Kidney (tissue), 13 donors: ENCODE measurements at regions not wholly inside any gene's neighbourhood (a gene's known extent, or its start where the extent isn't known, plus 50 kb on each side); places are given as distances from the start of the nearest gene placed in this dataset.

Source experiments
- DNase-seq, 5 donors: peaks; one replicate each; pipeline ENCODE4 v3.0.0-alpha.2; 2013 to 2020
- FAIRE-seq: peaks from 2 replicates; lab custom pipeline; 2012; peaks lifted over from hg19 to GRCh38; lab: Jason Lieb, UNC
- H3K27ac ChIP-seq, 2 donors: one replicate each; pipeline ENCODE4 v1.7.0; 2013; ENCODE audit warnings: low read depth in 2 of 2, low read length in 2 of 2, inconsistent platforms in 1 of 2
- H3K27me3 ChIP-seq: one replicate; pipeline ENCODE4 v1.7.1; 2013; ENCODE audit warnings: low read length, inconsistent platforms; ENCODE audit not compliant: control insufficient read depth, insufficient read depth
- H3K36me3 ChIP-seq, 3 donors: one replicate each; pipeline versions ENCODE4 v1.7.0 to v1.7.1; 2013; ENCODE audit warnings: low read length in 3 of 3, control low read depth in 1 of 3, inconsistent platforms in 1 of 3; ENCODE audit not compliant: insufficient read depth in 3 of 3, control insufficient read depth in 2 of 3
- H3K4me1 ChIP-seq, 3 donors: one replicate each; pipeline versions ENCODE4 v1.7.0 to v1.7.1; 2013; ENCODE audit warnings: low read length in 3 of 3, inconsistent platforms in 1 of 3, low read depth in 1 of 3; ENCODE audit not compliant: control insufficient read depth in 2 of 3, insufficient read depth in 2 of 3
- H3K4me3 ChIP-seq, 3 donors: one replicate each; pipeline versions ENCODE4 v1.7.0 to v1.8.1; 2013; ENCODE audit warnings: low read length in 3 of 3, control low read depth in 1 of 3, inconsistent platforms in 1 of 3
- H3K9ac ChIP-seq, 3 donors: one replicate each; pipeline versions ENCODE4 v1.7.0 to v1.7.1; 2013; ENCODE audit warnings: low read length in 3 of 3, control low read depth in 1 of 3, inconsistent platforms in 1 of 3
- H3K9me3 ChIP-seq, 3 donors: one replicate each; pipeline versions ENCODE4 v1.7.0 to v1.7.1; 2013; ENCODE audit warnings: low read length in 3 of 3, control low read depth in 1 of 3, inconsistent platforms in 1 of 3; ENCODE audit not compliant: control insufficient read depth in 2 of 3, insufficient read depth in 1 of 3
- intact Hi-C: fragments of 100-400 bp; cut with DNase I; formaldehyde crosslinking; loops from one replicate; pipeline ENCODE4 v1.11.1; 2022
- TF ChIP-seq, protein P1 (sequence below): IDR thresholded peaks from 3 replicates; pipeline ENCODE4 v1.5.1; 2012; ENCODE audit warnings: mild to moderate bottlenecking, moderate library complexity, borderline replicate concordance; ENCODE audit not compliant: insufficient read depth; ENCODE audit errors: extremely low read depth
- donor health status: control.
- donor health status: control.
- donor health status: control.
- donor health status: control.
- donor health status: control.
- donor health status: DM: yes; HTN: yes; CAD: no.
- donor health status: Normal renal cell carcinoma (clear cell type).

DNA sequence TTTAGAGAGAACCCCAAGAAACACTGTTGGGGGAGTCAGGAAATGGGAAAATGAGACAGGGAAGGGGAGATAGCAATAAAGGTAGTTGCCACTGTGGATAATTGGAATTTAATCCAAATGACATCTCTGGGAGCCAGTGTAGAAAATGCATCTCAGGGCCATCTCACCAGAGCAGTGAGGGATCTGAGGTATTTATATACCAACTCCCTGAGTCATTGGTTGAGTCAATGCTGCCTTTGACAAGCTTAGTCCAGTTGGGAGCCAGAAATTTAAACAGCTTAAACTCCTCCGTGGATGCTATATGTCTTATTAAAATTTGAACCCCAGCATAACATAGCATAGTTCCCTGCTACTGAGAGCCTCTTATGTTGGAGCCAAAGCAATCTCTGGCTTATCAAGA is 140.3 kb downstream of the SLC30A10 start:
- no peaks in the 10 kb centered on the region for H3K27me3 ChIP-seq
- TF ChIP-seq, protein P1, sequence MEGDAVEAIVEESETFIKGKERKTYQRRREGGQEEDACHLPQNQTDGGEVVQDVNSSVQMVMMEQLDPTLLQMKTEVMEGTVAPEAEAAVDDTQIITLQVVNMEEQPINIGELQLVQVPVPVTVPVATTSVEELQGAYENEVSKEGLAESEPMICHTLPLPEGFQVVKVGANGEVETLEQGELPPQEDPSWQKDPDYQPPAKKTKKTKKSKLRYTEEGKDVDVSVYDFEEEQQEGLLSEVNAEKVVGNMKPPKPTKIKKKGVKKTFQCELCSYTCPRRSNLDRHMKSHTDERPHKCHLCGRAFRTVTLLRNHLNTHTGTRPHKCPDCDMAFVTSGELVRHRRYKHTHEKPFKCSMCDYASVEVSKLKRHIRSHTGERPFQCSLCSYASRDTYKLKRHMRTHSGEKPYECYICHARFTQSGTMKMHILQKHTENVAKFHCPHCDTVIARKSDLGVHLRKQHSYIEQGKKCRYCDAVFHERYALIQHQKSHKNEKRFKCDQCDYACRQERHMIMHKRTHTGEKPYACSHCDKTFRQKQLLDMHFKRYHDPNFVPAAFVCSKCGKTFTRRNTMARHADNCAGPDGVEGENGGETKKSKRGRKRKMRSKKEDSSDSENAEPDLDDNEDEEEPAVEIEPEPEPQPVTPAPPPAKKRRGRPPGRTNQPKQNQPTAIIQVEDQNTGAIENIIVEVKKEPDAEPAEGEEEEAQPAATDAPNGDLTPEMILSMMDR, result no peak
- H3K27ac ChIP-seq, result no peak overlapping the region
- DNase-seq, result no peak
- H3K36me3 ChIP-seq, result no peaks in the 10 kb centered on the region
- H3K9me3 ChIP-seq, result no peaks in the 10 kb centered on the region
- intact Hi-C loops, result no loop called here
- no peak overlapping the region for H3K9ac ChIP-seq
- no peak overlapping the region for H3K4me3 ChIP-seq
- no peaks in the 10 kb centered on the region for H3K4me1 ChIP-seq
- FAIRE-seq, result no peak

DNA sequence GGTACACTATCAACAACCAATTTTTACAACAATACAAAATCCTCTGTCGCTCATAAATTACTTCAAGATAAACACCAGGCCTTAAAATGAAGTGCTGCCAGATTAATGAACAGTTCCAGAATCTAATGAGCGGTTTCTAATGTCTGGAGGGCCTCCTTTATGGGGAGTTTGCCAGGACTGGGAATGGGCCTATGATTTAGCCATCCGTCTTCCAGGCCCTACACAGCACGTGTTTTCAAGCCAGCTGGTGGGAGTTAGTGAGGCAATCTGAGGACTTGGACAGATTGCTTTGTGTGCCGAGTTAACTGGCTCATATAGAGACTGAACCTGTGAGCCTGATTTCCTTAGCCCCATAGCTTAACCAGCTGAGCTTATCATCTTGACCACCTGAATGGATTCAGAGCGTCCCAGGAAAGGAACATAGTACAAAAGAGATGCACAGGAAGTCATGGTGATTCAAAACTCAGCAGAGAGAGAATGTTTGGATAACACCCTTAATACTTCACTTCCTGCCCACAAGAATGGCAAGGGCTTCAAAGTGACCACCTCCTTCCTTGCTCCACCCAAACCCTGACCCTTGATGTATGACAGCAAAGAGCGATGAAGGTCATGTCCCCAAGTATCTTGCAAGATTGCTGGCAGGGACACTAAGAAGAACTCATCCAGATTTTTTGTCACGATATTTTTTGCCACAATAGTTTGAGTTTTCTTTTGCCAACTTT is 143.5 kb downstream of the SLC30A10 start:
- no peaks in the 10 kb centered on the region for H3K36me3 ChIP-seq
- FAIRE-seq (no peak), DNase-seq (no peak)
- H3K27ac ChIP-seq, result no peak overlapping the region
- H3K9ac ChIP-seq, result no peak overlapping the region
- no peaks in the 10 kb centered on the region for H3K4me1 ChIP-seq
- no peaks in the 10 kb centered on the region for H3K9me3 ChIP-seq
- H3K27me3 ChIP-seq, result no peaks in the 10 kb centered on the region
- TF ChIP-seq, protein P1, result no peak
- intact Hi-C loops, result no loop called here
- H3K4me3 ChIP-seq, result no peak overlapping the region

DNA sequence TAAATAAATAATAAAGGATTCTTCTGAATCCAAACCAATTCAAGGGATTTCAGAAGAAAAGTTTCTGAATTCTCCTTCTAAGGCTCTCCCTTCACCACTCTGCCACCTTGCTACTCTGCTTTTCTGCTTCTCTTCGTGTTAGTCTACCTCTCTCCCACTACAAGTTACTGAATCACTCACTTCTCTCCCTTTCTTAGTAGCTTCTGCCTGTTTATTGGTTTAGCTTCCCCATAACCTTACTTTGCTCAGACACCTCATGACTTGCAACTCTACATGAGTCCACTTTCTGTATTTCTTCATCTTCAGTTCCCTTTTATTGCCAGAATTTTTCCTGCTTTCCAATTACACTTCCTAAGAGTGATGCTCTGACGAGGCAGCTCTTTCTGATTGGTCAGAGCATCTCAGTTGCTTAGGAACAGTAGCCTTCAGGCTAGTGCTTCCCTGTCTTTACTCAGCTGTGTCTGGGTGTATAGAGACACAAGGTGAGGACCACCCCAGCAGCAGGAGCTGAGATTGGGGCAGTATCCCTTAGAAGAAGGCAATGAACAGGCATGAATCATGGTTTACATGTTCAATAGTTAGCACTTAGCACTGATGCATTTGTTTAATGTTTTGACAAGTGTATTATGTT is 144.6 kb downstream of the SLC30A10 start:
- Histone ChIP-seq H3K27ac (no peak overlapping the region), H3K27me3 (no peaks in the 10 kb centered on the region), H3K36me3 (no peaks in the 10 kb centered on the region), H3K9ac (no peak overlapping the region), H3K9me3 (no peaks in the 10 kb centered on the region), H3K4me1 (no peaks in the 10 kb centered on the region), H3K4me3 (no peak overlapping the region)
- FAIRE-seq (no peak), DNase-seq (no peak)
- intact Hi-C loops, result no loop called here
- TF ChIP-seq, protein P1, result no peak

DNA sequence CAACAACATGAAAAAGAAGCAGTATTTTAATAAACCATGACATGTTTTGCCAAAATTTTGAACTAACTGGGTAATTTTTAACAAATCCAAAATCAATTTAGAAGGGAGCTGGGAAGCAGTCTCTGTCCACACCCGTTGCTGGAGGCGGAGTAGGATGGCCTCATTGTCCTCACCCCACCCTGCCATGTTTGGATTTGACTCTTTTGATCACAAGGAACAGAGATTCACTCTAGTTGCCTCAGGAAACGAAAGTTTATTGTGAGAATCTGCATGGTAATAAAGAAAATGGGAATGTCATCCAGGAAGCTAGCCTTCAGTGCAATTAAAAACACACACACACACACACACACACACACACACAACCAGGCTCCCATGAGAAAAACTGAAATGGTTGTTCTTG is 145.4 kb downstream of the SLC30A10 start:
- intact Hi-C loops, result no loop called here
- H3K27me3 ChIP-seq, result no peaks in the 10 kb centered on the region
- H3K36me3 ChIP-seq, result no peaks in the 10 kb centered on the region
- H3K9ac ChIP-seq, result no peak overlapping the region
- DNase-seq, result no peak
- H3K4me3 ChIP-seq, result no peak overlapping the region
- H3K9me3 ChIP-seq, result no peaks in the 10 kb centered on the region
- TF ChIP-seq, protein P1, result no peak
- no peak for FAIRE-seq
- H3K27ac ChIP-seq, result no peak overlapping the region
- H3K4me1 ChIP-seq, result no peaks in the 10 kb centered on the region
